ENCODE measurements at regions not wholly inside any gene's neighbourhood (a gene's known extent, or its start where the extent isn't known, plus 50 kb on each side); places are given as distances from the start of the nearest gene placed in this dataset.
"Not testable (repeated sequence)": the region's sequence is repeated elsewhere in the genome, so short reads cannot be mapped to it uniquely, and the experiment has no call there.

DNA sequence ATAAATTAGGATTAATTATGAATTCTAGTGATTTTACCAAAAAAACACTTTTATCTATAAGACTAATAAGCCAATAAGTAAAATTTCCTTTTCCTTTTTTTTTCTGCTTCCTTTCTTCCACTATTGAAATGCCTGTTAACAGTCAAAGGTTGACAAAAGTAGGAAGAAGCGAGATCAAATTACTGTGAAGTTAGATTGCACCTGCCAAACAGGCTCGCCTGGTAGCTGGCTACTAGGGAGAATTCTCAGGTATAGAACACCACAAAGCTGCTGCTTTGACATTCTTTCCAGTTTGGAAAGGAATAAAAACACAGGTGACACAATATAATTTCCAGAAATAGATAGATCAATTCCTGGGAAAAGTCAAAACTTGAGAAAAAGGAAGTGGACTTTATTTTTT is 749.0 kb downstream of the NSUN3 start:
- no peaks in the 10 kb centered on the region for H3K4me1 ChIP-seq (ENCODE audit: low read depth)
- H3K9me3 ChIP-seq (ENCODE audit: low read depth), result no peaks in the 10 kb centered on the region
- H3K4me3 ChIP-seq, result no peak overlapping the region
- H3K36me3 ChIP-seq, result no peaks in the 10 kb centered on the region
- no peaks in the 10 kb centered on the region for H3K27me3 ChIP-seq
- TF ChIP-seq, protein P1, sequence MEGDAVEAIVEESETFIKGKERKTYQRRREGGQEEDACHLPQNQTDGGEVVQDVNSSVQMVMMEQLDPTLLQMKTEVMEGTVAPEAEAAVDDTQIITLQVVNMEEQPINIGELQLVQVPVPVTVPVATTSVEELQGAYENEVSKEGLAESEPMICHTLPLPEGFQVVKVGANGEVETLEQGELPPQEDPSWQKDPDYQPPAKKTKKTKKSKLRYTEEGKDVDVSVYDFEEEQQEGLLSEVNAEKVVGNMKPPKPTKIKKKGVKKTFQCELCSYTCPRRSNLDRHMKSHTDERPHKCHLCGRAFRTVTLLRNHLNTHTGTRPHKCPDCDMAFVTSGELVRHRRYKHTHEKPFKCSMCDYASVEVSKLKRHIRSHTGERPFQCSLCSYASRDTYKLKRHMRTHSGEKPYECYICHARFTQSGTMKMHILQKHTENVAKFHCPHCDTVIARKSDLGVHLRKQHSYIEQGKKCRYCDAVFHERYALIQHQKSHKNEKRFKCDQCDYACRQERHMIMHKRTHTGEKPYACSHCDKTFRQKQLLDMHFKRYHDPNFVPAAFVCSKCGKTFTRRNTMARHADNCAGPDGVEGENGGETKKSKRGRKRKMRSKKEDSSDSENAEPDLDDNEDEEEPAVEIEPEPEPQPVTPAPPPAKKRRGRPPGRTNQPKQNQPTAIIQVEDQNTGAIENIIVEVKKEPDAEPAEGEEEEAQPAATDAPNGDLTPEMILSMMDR (IDR thresholded peaks at IDR 0.05; ENCODE audit: low read depth, low read length), result no peak
- DNase-seq (ENCODE audit: low read depth in 1 of 2, low spot score in 1 of 2), result no peak
- H3K27ac ChIP-seq, result no peak overlapping the region

DNA sequence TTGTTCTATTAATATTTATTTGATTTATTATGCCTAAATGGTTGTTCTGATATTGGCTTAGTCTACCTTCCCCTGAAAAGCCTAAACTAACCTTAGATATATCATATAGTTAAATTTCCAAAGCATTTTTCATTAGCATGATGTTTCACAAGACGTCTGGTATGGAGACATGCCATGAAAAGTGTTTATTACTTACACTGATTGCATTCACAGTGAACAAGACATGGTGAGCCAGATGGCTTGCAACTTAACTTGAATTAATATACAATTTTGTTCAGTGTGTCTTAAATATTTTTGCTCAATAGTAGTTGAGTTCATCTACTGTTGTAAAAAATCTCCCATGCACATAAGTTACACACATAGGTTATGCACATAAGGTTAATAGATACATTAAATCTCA is 758.4 kb downstream of the NSUN3 start:
- H3K4me3 ChIP-seq, result no peak overlapping the region

DNA sequence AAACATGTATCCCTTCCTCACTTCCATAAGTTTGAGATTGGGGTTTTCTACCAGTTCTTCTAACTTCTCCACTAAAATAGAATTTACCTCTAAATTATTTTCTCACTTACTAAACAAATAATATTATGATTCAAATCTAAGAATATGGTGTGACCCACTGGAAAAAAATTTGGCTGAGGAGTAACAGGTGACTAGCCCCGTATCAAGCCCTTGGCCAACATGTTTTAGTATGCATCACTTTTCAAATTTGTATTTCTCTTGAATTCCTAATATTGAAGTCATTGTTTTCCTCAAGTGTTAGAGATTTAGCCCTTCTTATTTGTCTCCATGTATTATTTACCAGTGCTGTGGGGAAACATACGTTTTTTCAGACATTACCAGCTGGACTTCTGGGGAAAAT is 759.4 kb downstream of the NSUN3 start:
- no peaks in the 10 kb centered on the region for H3K36me3 ChIP-seq
- no peak for DNase-seq (ENCODE audit: low read depth in 1 of 2, low spot score in 1 of 2)
- H3K27ac ChIP-seq, result no peak overlapping the region
- no peaks in the 10 kb centered on the region for H3K27me3 ChIP-seq
- H3K4me3 ChIP-seq, result no peak overlapping the region
- TF ChIP-seq, protein P1 (IDR thresholded peaks at IDR 0.05; ENCODE audit: low read depth, low read length), result no peak
- no peaks in the 10 kb centered on the region for H3K9me3 ChIP-seq (ENCODE audit: low read depth)
- no peaks in the 10 kb centered on the region for H3K4me1 ChIP-seq (ENCODE audit: low read depth)

More for the DNA sequence above, 758.4 kb downstream of the NSUN3 start:
- H3K27ac ChIP-seq, result no peak overlapping the region
- no peaks in the 10 kb centered on the region for H3K36me3 ChIP-seq
- no peaks in the 10 kb centered on the region for H3K9me3 ChIP-seq (ENCODE audit: low read depth)
- H3K4me1 ChIP-seq (ENCODE audit: low read depth), result no peaks in the 10 kb centered on the region
- no peak for DNase-seq (ENCODE audit: low read depth in 1 of 2, low spot score in 1 of 2)
- TF ChIP-seq, protein P1 (IDR thresholded peaks at IDR 0.05; ENCODE audit: low read depth, low read length), result no peak
- H3K27me3 ChIP-seq, result no peaks in the 10 kb centered on the region

DNA sequence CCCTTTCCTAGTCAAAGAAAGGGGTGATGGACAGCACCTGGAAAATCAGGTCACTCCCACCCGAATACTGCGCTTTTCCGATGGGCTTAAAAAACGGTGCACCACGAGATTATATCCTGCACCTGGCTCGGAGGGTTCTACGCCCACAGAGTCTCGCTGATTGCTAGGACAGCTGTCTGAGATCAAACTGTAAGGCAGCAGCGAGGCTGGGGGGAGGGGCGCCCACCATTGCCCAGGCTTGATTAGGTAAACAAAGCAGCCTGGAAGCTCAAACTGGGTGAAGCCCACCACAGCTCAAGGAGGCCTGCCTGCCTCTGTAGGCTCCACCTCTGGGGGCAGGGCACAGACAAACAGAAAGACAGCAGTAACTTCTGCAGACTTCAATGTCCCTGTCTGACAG is 783.4 kb downstream of the NSUN3 start:
- not testable (repeated sequence) for DNase-seq (ENCODE audit: low read depth in 1 of 2, low spot score in 1 of 2); H3K4me1 ChIP-seq (ENCODE audit: low read depth)

DNA sequence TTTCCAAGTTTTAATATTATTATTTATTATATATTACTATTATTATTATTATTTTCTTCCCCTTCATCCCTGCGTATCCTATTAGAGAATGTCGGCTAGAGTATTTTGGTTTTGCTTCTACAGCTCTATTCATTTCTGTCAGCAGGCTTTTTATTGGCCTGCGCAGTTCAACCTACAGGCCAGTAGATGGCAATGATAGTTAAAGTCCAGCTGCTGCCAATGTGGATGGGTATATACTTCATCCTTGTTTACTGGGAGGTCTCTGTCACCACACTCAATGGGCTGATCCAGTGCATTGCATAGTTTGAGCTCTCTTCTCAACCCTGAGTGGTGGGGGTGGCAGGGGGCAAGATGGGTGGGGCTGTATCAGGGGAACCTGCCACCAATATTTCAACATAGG is 799.8 kb downstream of the NSUN3 start:
- Histone ChIP-seq H3K27ac (no peak overlapping the region), H3K4me1 (ENCODE audit: low read depth) (no peaks in the 10 kb centered on the region), H3K36me3 (no peaks in the 10 kb centered on the region), H3K27me3 (no peaks in the 10 kb centered on the region), H3K9me3 (ENCODE audit: low read depth) (no peaks in the 10 kb centered on the region), H3K4me3 (no peak overlapping the region)
- DNase-seq (ENCODE audit: low read depth in 1 of 2, low spot score in 1 of 2), result peak; percentile 16 to 18
- TF ChIP-seq, protein P1 (IDR thresholded peaks at IDR 0.05; ENCODE audit: low read depth, low read length), result peak; percentile 38

More for the DNA sequence above, 783.4 kb downstream of the NSUN3 start:
- not testable (repeated sequence) for H3K9me3 ChIP-seq (ENCODE audit: low read depth); H3K27me3 ChIP-seq; H3K27ac ChIP-seq; H3K4me3 ChIP-seq; H3K36me3 ChIP-seq

DNA sequence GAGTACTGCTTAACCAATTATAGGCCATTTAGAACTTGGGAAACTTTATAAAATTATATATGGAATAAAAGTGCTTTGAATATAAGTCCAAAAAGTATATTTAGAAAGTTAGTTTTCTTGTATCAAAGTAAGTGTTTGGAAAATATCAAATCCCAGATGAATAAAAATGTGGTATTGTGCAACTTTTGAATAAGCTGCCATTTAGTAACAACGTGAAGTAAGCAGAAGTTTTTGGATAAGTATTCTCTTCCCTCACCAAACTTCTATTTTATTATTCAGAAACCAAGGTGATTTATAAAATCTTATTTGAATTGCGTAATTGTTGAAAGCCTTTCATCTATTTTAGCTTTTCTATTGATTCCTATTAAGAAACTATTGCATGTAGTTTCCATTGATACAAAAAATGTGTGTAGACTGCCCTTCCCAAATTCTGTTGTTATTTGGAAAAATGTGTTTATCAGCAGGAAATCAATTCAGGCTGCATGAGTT is 806.2 kb downstream of the NSUN3 start:
- DNase-seq (ENCODE audit: low read depth in 1 of 2, low spot score in 1 of 2), result no peak
- Histone ChIP-seq H3K36me3 (no peaks in the 10 kb centered on the region), H3K4me3 (no peak overlapping the region), H3K9me3 (ENCODE audit: low read depth) (no peaks in the 10 kb centered on the region), H3K27me3 (no peaks in the 10 kb centered on the region), H3K4me1 (ENCODE audit: low read depth) (no peaks in the 10 kb centered on the region), H3K27ac (no peak overlapping the region)
- TF ChIP-seq, protein P1 (IDR thresholded peaks at IDR 0.05; ENCODE audit: low read depth, low read length), result no peak

Data from cardiac muscle cell (in vitro differentiated cells and primary cell).